ENCODE measurements at regions not wholly inside any gene's neighbourhood (a gene's known extent, or its start where the extent isn't known, plus 50 kb on each side); places are given as distances from the start of the nearest gene placed in this dataset.

DNA sequence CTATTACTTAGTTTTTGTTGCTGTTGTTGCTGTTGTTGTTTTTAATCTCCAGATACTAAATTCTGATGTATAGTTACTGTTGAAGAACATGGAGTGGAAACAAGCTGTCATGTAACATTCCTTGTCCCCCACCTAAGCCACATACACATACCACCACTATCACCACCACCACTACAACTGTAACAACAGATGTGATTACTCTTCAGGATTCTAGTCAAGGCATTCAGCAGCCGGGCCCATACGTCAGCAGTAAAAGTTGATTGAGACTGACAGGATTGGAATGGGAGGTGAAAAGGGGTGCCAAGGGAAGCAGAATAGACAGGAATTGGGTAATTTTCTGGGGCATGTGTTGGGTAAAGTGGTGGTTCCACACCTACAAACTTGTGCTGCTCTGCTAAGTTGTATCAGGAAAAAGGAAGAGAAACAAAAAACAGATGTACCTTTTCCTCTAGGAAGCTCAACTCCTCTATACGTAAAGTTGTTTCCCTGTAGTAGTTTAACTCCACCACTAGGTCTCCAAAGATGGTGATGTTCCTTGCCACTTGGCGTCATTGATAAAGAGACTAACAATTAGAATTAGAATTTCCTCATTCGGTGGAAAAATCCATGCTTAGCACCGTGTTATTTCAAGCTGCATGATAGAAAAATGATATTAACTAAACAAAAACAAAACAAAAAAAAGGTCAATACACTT, 138.6 kb downstream of the ARRDC3 start:
- TF ChIP-seq, protein P1, sequence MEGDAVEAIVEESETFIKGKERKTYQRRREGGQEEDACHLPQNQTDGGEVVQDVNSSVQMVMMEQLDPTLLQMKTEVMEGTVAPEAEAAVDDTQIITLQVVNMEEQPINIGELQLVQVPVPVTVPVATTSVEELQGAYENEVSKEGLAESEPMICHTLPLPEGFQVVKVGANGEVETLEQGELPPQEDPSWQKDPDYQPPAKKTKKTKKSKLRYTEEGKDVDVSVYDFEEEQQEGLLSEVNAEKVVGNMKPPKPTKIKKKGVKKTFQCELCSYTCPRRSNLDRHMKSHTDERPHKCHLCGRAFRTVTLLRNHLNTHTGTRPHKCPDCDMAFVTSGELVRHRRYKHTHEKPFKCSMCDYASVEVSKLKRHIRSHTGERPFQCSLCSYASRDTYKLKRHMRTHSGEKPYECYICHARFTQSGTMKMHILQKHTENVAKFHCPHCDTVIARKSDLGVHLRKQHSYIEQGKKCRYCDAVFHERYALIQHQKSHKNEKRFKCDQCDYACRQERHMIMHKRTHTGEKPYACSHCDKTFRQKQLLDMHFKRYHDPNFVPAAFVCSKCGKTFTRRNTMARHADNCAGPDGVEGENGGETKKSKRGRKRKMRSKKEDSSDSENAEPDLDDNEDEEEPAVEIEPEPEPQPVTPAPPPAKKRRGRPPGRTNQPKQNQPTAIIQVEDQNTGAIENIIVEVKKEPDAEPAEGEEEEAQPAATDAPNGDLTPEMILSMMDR (IDR thresholded peaks at IDR 0.05), result no peak

DNA sequence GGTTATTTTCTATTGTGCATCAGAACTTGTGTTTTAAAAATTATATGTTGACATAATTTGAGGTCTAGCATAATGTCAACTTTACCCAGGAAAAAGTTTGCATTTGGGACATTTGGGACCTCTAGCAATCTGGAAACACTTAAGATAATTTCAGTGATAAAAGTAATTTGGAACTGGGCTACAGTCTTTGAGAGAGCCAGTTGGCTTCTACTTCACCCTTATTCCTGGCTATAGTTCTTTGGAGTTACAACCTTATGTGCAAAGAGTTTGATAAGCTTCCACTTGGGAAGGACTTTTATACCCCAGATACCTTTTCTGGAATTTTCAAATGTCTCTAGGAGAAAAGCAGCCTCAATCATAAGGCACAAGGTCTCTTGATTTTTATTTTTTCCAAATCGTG, 139.3 kb downstream of the ARRDC3 start:
- TF ChIP-seq, protein P1 (IDR thresholded peaks at IDR 0.05), result no peak

GRCh38 chr5:91243286-91243685, 139.8 kb downstream of the ARRDC3 start:
- TF ChIP-seq, protein P1 (IDR thresholded peaks at IDR 0.05), result no peak

DNA sequence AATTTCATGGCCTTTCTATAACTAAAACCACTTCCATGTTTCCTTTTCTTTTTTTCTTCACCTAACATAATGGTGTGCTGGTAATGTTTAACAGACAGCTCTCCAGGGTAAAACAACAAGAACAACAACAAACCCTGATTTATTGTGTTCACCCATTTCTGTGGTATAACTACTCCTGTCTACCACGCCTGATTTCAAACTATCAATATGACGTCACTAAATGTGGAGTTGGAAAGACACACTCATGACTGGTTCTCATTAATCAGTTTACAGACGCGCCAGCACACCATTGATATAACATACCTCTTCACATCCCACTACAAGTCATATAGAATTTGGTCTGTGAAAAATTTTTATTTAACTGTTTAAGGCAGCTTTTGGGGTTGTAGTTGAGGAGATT, 142.9 kb downstream of the ARRDC3 start:
- TF ChIP-seq, protein P1 (IDR thresholded peaks at IDR 0.05), result no peak

DNA sequence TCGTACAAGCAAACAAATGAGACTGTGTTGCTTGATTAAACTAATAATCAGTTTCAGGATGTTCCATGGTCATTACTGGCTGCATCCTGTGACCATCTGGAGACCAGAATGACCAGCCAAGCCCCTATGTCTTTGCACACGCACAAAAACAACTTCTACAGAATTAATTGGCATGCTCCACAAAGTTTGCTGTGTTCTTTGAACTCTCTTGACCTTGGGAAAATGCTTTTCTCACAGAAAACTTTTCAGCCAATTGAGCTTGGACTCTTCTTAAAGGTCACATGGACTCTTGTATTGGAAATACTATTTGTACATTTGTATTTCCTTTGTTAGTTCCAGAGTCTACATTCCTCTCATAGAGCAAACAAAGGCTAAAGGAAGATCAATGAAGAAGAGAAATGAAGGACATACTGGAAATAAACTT, 147.8 kb downstream of the ARRDC3 start:
- TF ChIP-seq, protein P1 (IDR thresholded peaks at IDR 0.05), result no peak

- TF ChIP-seq, protein P1 (IDR thresholded peaks at IDR 0.05), result no peak
Observed at GRCh38 chr5:91232523-91232922, 150.6 kb downstream of the ARRDC3 start.

DNA sequence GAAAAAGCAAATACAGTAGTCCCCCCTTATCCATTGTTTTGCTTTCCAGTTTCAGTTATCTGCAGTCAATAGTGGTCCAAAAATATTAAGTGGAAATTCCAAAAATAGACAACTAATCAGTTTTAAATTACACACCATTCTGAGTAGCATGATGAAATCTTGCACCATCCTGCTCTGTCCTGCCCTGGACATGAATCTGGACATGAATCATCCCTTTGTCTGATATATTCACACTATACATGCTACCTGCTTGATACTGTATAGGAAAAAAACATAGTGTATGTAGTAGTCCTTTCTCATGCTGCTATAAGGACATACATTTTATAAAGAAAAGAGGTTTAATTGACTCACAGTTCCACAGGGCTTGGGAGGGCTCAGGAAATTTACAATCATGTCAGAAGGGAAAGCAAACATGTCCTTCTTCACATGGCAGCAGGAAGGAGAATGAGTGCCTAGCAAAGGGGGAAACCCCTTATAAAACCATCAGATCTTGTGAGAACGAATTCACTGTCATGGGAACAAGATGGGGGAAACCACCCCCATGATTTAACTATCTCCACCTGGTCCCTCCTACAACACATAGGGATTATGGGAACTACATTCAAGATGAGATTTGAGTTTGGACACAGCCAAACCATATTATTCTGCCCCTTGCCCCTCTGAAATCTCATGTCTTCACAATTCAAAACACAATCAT, 153.9 kb downstream of the ARRDC3 start:
- TF ChIP-seq, protein P1 (IDR thresholded peaks at IDR 0.05), result no peak
